ENCODE measurements at regions not wholly inside any gene's neighbourhood (a gene's known extent, or its start where the extent isn't known, plus 50 kb on each side); places are given as distances from the start of the nearest gene placed in this dataset.
"Not testable (repeated sequence)": the region's sequence is repeated elsewhere in the genome, so short reads cannot be mapped to it uniquely, and the experiment has no call there.

DNA sequence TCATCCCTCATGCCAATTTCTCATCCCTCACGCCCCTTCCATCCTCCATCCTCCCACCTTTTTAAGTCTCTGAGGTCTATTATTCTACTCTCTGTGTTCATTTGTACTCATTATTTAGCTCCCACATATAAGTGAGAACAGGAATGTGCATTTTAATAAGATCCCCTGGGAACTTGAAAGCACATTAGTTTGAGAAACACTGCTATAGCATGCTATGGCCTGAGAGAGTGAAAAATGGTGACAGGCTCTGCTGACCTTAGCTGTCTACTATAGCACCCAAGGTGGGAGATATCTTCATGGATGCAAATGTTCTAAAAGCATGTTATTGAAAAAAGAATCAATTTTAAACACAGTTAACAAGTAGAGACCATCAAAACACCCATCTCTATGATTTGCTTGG, 712.0 kb downstream of the TFAP2A start:
- DNase-seq, result no peak

DNA sequence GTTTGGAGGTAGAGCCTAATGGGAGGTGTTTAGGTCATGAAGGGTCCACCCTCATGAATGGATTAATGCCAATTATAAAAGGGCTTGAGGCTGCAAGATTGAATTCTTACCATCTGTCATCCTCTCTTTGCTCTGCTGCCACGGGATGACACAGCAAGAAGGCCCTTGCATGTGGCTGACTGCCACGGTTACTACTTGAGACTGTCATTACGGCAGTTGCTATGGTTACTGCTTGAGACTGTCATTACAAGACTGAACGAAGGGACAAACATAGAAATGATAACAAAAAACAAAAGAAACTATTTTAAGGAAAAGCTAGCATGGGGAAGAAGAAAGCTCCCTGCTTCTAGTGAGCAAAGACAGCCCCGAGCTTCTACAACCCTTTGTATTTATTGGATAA, 715.0 kb downstream of the TFAP2A start:
- DNase-seq, result no peak

DNA sequence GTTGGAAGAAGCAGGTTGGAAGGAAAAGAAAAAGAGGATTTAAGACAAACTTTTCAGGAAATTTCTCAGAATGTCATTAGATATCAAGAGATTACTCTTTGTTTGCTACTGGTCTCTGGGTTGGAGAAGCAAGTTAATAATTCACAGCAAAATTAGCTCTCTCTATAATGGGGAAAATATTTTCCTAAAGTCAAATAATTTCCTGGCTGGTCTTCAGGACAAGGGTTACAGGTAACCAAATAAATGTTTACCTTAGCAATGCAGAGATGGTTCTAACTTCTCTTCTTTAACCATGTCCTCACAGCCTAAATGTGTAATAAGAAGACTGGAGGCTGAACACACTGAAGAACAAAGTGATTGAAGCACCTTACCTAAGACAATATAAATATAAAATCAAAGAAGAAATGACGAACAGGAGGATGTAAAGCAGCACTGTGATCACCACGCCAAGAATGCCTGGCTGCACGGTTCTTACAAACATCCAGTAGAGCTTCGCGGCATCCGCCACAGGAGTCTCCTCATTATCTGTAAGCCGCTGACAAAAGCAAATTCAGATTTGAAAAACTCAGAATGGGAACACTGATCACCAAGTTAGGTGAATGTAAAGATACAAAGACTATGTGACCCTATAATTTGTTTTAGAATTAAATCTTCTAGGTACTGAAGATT, 717.5 kb downstream of the TFAP2A start:
- DNase-seq, result no peak

DNA sequence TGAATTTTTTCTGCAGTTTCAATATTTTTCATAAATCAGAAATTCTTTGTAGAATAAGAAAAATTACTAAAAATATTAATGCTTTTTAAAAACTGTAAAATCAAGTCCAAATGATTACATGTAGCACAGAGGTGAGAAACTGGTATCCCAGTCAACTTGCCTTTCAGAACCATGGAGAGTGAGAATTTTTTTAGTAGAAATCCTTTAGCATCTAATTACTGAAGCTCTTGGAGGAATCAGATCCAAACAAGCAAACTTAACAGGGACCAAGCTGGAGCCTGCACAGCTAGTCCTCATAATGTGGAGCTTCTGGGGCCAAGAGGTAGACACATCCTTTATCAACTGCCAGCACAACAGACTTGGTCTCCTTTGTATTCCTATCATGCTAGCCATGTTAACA, 724.5 kb downstream of the TFAP2A start:
- no peak for DNase-seq

DNA sequence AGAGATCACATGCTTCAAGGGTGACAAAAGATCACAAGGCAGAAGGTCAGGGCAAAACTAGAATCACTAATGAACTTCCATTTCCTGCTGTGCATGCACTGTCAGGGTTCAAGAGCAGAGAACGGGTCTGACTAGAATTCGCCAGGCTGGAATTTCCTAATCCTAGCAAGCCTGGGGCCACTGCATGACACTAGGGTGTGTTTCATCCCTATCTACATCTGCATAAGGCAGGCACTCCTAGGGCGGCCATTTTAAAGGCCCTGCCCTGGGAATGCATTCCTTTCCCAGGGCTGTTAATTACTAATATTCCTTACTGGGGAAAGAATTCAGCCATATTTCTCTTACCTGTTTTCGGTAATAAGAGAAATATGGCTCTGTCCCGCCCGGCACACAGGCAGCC, 734.1 kb downstream of the TFAP2A start:
- not testable (repeated sequence) for DNase-seq

DNA sequence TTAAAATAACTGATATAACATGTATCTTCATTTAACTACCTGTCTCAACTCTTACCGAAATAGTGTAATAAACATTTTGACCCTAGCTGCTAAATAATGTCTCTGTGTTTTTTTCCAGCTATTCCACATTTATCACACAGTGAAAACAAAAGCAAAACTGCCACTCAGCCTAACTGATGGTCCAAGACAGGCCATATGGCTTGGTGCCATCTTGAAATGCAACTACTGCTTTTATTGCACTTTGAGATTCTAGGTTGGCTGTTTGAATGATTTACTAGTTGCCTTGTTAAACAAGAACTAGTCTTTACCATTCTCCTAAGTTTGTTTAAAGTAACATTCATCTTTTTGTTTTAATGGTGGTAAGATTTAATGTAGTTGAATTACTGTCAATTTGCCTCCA, 739.8 kb downstream of the TFAP2A start:
- DNase-seq, result peak; percentile 20

DNA sequence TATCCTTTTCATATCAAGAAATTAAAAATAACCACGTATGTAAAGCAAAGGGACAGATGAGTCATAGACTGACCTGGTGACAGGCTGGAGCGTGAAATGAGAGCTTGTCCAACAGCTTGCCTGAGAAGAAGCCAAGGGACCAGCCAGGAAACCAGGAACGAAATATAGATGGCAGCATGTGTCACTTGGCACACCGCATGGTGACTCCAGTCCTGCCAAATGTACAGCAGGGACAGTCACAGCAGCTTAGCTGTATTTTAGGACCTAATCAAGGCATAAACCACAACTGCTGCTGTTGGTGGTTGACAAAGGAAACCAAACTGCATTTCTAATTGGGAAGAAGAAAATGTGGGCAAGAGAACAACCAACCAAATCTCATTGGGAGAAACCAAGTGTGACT, 755.0 kb downstream of the TFAP2A start:
- DNase-seq, result no peak

DNA sequence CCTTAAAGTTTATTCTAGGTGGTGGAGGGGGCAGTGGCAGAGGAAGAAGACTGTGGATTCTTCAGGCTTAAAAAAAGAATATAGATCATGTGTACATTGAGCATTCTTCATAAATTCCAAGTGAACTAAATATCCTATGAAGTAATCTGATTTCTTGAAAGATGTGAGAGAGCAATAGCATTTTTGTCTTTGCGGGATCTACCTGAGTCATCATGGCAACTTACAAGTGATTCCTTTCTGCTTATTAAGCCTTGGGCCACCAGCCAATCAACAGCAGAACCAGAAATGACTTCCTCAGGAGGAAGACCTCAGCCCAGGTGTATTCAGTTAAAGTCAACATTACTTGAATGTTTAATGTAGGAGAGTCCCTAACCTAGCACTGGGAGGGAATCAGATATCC, 756.9 kb downstream of the TFAP2A start:
- no peak for DNase-seq

DNA sequence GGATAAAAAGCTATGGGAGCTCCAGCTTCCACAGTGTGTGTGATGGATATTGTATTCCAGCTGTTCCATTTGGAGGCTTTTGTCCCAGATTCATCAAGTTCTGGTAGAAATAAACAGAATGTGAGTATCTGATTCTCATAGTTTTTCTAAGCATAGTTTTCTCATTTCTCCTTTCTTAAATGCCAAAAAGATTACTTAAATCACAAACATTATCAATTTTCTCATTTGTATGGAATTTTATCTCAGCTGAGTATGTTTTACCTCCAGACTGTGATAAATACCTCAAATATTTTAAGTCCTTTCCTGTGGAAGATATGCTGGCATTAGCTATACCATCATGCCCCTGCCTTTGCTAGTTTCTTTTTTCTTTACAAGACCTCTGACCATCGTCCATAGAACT, 767.3 kb downstream of the TFAP2A start:
- no peak for DNase-seq

DNA sequence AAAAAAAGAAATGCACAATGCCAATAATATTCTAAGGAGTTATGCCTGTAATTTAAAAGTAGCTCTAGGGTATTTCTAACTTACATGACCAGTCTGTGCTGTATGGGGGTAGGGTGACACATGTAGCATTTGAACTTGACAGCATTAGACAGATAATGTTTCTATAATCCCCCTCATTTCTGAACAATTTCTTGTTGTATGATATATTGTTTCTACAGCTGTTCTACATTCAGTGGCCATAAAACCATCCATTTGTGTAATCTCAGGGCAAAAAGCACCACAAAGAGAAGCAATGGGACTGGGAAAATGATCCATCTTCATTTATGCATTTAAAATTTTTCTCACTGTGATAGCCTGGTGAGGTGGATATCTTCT, 767.8 kb downstream of the TFAP2A start:
- DNase-seq, result peak; percentile 17

DNA sequence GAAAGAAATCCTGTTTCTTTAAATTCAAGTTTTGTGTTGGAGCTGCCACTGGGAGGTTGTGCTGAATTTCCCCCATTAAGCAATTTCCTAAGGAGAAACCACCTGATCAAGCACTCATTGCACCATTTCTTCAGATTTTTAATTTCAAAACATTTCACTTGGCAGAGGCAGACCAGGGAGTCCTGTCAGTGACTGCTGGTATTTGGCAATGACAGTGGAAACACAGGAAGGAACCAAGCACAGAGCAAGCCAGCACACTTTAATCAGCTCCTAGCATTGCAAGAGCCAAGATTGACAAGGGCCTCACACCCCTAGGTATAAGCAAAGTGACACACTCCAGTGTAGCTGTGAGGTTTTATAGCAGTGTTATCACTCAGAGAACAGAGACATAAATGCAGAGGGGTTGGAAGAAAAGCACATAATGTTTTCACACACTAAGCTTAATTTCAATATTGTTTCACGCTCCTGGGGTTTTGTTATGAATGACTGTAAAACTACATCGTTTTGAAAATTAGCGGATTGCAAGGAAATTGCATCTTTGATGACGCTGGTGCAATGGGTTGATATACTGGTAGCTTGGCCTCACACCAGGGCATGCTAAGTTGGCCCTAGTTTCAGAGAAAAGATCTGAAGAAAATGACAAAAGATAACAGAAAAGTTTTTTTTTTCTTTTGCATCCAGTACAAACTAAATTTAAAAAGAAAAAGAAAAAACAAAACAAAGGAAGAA, 768.4 kb downstream of the TFAP2A start:
- no peak for DNase-seq

DNA sequence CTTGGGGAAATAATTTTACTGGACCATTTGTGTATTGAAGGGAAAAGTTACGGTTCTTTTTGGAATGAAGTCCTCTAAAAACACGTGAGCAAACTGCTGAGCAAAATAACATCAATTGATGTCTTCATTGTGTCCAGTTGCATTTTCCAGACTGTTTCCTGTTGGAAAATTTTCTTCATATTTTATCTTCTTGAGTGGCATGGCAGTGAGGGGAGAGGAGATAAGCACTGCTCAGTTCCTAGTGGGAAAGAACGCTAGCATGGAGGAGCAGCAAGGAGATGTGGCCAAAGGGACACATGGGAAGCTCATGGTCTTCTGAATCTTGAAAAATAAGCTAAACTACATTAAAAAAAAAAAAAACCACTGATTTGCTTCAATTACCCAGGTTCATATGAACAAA, 776.0 kb downstream of the TFAP2A start:
- DNase-seq, result no peak

DNA sequence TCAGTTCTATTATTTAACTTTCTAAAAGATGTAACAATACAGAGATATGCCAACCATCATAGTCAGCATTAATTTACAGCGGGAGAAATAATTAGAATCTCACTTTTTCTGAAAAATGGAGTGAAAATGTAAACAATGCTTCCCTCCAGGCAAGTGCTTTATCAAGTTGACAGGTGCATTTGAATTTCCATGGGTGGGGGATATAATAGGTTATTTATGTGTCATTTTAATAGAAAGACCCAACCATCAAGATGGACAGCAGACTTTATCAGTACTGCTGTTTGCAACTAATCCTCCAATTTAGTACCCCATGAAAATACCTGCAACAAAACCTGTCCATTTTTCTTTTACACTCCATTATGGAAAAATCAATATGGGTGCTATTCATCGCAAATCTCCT, 780.1 kb downstream of the TFAP2A start:
- DNase-seq, result no peak

DNA sequence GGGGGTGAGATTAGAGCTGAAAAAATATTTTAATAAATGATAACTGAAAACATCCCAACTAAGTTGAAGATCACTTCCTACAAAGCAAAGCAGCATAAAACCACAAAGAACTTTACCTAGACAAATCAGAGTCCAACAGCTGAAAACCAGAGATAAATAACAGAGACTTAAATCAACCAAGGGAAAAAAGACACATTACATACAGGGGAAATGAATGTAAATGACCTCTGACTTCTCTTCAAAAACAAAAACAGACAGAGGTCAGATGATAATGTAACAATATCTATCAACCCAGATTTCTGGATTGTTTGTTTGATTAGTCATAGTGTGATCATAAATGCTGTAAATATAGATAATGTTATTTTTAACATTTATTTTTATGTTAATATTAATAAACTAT, 782.8 kb downstream of the TFAP2A start:
- no peak for DNase-seq

DNA sequence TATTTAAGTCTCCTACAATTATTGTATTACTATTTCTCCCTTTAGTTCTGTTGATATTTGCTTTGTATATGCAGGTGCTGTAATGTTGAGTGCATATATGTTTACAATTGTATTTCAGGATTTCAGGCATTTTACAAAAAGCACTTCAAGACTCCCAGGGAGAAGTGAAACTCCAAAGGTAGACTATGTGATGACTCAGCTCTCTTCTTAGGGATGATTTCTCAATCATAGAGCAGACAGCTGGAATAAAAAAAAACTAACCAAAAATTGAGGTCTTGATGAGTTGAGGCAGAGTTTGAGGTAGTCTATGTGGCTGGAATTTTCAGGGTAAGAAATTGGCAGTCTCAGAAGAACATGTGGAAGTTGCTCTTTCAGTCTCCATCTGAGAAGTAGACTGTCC, 786.1 kb downstream of the TFAP2A start:
- DNase-seq, result no peak

DNA sequence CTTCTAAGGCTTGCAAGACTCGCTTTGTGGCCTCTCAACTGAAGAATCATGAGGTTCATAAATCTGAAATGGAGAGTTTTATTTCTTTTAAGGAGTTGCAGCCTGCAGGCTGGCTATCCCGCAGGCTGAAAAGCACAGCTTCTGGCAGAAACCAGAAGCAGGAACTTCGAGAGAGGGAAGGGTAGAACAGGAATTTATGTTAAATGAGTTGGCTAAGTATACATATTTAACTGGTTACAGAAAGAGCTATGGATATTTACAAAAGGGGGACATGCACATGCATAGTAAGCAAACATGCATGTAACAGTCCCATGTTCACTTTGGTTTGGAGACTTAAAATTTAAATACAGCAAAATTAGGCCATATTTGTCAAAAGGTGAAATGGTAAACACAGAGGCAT, 787.0 kb downstream of the TFAP2A start:
- DNase-seq, result peak; percentile 5

DNA sequence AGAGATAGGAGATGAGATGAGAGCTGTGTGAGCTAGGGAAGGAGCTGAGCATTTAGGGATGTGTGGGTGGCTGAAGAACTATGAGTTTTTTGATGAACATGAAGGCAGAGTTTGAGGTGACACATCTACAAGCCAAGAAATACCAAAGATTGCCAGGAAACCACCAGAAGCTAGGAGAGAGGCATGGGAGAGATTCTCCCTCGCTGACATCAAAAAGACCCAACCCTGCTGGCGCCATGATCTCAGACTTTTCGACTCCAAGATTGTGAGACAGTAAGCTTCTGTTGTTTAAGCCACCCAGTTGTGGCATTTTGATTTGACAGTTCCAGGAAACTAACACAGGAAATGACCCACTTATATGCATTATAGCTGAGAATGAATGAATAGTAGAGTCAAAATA, 790.9 kb downstream of the TFAP2A start:
- no peak for DNase-seq

DNA sequence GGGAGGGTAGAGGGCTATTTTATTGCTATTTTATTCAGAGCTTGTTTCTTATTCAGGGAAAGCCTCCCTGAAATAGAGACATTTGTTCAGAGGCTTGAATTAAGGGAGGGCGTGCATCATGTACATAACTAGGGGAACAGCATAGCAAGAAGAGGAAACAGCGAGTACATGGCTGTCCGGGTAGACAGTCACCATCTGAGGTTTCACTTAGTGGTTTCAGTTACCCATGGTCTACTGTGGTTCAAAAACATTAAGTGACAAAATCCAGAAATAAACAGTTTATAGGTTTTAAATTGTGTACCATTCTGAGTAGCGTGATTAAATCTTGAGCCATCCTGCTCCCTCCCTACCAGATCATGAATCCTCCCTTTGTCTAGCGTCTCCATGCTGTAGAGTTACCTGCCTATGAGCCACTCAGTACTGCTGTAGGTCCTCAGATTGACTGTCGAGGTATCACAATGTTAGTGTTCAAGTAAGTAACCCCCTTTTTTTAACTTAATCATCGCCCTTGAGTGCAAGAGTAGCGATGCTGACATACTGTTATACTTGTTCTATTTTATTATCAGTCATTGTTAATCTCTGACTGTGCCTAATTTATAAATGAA, 791.5 kb downstream of the TFAP2A start:
- DNase-seq, result no peak

DNA sequence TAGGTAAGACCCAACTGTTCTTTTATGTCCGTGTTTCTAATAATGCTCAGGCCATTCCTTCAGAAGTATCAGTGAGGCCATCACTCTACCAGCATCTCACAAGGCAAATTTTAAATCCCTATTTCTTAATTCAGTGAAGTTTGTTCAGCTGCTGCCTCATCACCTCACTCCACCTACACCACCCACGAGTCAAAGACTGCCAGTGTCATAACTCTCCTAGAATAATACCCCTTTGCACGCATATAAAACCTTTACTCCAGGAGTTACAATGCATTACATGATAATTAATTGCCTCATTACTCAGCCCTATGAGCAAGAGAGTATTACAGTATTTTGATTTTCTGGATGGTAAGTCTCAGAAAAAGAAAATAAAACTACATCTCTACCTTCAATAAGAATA, 793.6 kb downstream of the TFAP2A start:
- DNase-seq, result no peak

DNA sequence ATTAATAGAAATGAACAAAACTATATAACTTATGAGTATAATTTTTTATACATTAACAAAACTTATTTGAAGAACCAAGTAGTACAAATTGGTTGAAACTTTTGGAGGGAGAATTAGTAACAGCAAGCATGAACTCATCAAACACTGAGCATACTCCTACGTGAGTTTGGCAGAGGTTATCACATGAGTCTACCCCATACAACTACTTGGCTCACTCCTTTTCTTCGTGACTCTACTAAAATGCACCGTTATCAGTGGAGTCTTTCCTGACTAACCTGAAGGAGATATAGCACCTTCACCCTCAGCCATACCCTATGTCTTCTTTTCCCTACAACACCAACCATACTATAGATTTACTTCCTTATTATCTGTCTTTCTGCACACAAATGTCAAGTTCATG, 794.2 kb downstream of the TFAP2A start:
- DNase-seq, result no peak

DNA sequence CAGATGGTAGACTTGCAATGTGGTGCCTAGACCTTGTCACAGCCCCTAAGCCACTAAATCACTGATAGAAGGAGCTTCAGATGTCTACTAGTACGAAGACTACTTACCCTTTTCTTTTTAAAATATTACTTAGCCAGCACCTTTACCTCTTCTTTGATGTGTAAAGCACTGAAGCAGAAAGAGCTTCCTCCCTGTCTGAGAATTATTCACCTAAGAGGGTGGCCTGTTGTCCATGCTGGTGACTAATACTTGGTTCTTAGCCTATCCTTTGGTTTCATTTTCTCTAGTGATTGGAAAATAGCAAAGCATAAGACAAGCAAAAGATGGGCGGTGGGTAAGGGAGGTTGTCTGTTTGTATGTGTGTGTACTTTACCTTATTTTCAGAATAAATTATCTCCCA, 794.6 kb downstream of the TFAP2A start:
- DNase-seq, result no peak

DNA sequence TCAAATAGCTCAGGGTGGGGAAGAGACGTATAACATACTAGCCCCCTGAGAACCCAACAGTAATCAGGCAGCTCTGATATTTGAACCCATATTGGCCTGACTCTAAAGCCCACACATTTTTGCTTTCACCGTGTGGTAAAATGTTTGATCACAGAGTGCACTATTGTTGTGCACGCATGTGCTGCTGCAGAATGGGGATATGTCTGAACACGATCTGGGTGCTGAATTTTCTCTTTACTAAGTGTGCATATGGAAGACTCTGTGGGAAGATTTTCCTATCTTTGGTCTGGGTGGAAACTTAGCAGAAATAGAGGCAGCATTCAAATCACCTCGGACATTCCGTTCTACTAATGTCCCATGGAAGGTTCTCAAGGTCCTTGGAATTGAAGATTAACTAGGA, 800.1 kb downstream of the TFAP2A start:
- no peak for DNase-seq

DNA sequence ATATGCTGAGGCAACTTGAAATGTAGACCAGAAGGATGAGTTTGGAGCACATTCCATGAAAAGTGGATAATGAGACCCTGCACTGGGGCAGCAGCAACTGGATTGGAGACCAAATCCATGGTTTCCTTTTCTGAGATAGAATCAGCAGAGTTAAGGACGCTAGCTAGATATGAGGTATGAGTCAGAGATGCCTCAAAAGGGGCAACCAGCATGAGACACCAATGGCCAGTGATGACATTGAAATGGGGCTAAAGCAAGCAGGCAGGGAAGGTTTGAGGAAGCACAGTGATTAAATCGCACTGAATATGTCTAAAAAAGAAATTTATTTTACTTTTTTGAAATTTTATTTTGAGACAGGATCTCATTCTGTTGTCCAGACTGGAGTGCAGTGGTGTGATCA, 802.4 kb downstream of the TFAP2A start:
- no peak for DNase-seq

Measured in renal pelvis (tissue), 1 donor.